Activated CD4-positive, alpha-beta T cell treated with anti-CD3 and anti-CD28 coated beads for 36 hours (primary cell): ENCODE measurements at regions not wholly inside any gene's neighbourhood (a gene's known extent, or its start where the extent isn't known, plus 50 kb on each side); places are given as distances from the start of the nearest gene placed in this dataset.
"Not testable (repeated sequence)": the region's sequence is repeated elsewhere in the genome, so short reads cannot be mapped to it uniquely, and the experiment has no call there.

ENCODE experiments used
- ATAC-seq: fragments of 200-7000 bp; cut with Tn5 transposase; one replicate; pipeline ENCODE4 v1.10.0; 2021; ENCODE audit warnings: mild to moderate bottlenecking, moderate library complexity
- CTCF ChIA-PET: fragments of 350-600 bp; sonication (Branson Sonifier 250); formaldehyde crosslinking; loops from one replicate; lab custom pipeline; 2021; ENCODE audit warnings: antibody characterized with exemption; lab: Charles Lee
- POLR2A ChIA-PET: fragments of 350-600 bp; sonication (Branson Sonifier 250); formaldehyde crosslinking; loops from one replicate; lab custom pipeline; 2021; ENCODE audit warnings: antibody characterized with exemption, inconsistent platforms; lab: Charles Lee
- DNase-seq: peaks from one replicate; pipeline ENCODE4 v3.0.0-alpha.2; 2020
- H3K27ac Mint-ChIP-seq: one replicate; pipeline ENCODE4 v1.8.0; 2021; ENCODE audit warnings: mixed read lengths
- H3K27me3 Mint-ChIP-seq: one replicate; pipeline ENCODE4 v1.8.0; 2021; ENCODE audit warnings: mixed read lengths
- H3K36me3 Mint-ChIP-seq: one replicate; pipeline ENCODE4 v1.8.0; 2021; ENCODE audit warnings: low read depth, mixed read lengths
- H3K4me1 Mint-ChIP-seq: one replicate; pipeline ENCODE4 v1.8.0; 2021; ENCODE audit warnings: mixed read lengths
- H3K4me3 Mint-ChIP-seq: one replicate; pipeline ENCODE4 v1.8.0; 2021; ENCODE audit warnings: mild to moderate bottlenecking, moderate library complexity, mixed read lengths
- H3K9me3 Mint-ChIP-seq: one replicate; pipeline ENCODE4 v1.8.0; 2021; ENCODE audit warnings: low read depth, mixed read lengths
- intact Hi-C, 2 experiments: fragments of 100-400 bp; cut with DNase I in 1 of 2; cut with micrococcal nuclease in 1 of 2; formaldehyde crosslinking; loops; one replicate each; pipeline versions ENCODE4 v1.14.2 to v1.15.1; 2022 to 2024; cut with DNase I, micrococcal nuclease

GRCh38 chr4:25981749-25982148 lies 67.7 kb downstream of the SMIM20 start:
- ChIA-PET CTCF (interaction anchor here (1.0 kb wide), 1 partner anchor 28 kb away, joined by 5 read pairs; no protein-coding TSS in a partner anchor), POLR2A (no interaction called here)
- Mint-ChIP-seq H3K9me3 (no peaks in the 10 kb centered on the region), H3K4me3 (no peak overlapping the region), H3K27me3 (no peaks in the 10 kb centered on the region), H3K36me3 (no peaks in the 10 kb centered on the region), H3K4me1 (no peaks in the 10 kb centered on the region), H3K27ac (no peak overlapping the region)
- ATAC-seq (no peak), DNase-seq (no peak)
- intact Hi-C loops, result no loop called here

GRCh38 chr4:25982962-25983361 lies 68.9 kb downstream of the SMIM20 start:
- POLR2A ChIA-PET, result no interaction called here
- CTCF ChIA-PET, result no interaction called here
- Mint-ChIP-seq H3K27me3 (no peaks in the 10 kb centered on the region), H3K4me3 (no peak overlapping the region), H3K27ac (no peak overlapping the region), H3K9me3 (no peaks in the 10 kb centered on the region), H3K36me3 (no peaks in the 10 kb centered on the region), H3K4me1 (peaks cover under 1% of the 10 kb centered on the region)
- intact Hi-C loops, result no loop called here
- DNase-seq (no peak), ATAC-seq (no peak)

GRCh38 chr4:25984266-25984665 lies 70.2 kb downstream of the SMIM20 start:
- ATAC-seq (no peak), DNase-seq (no peak)
- H3K36me3 Mint-ChIP-seq, result no peaks in the 10 kb centered on the region
- ChIA-PET POLR2A (no interaction called here), CTCF (no interaction called here)
- H3K4me1 Mint-ChIP-seq, result peaks cover 4% of the 10 kb centered on the region
- no peak overlapping the region for H3K4me3 Mint-ChIP-seq
- no peaks in the 10 kb centered on the region for H3K9me3 Mint-ChIP-seq
- H3K27me3 Mint-ChIP-seq, result no peaks in the 10 kb centered on the region
- H3K27ac Mint-ChIP-seq, result no peak overlapping the region
- intact Hi-C loops, result no loop called here

- ChIA-PET POLR2A (no interaction called here), CTCF (no interaction called here)
- Mint-ChIP-seq H3K4me1 (peaks cover 4% of the 10 kb centered on the region), H3K9me3 (no peaks in the 10 kb centered on the region), H3K27ac (no peak overlapping the region), H3K27me3 (no peaks in the 10 kb centered on the region), H3K4me3 (no peak overlapping the region), H3K36me3 (no peaks in the 10 kb centered on the region)
- intact Hi-C loops, result no loop called here
- DNase-seq, result no peak
- no peak for ATAC-seq
Observed at GRCh38 chr4:25984796-25985195, 70.8 kb downstream of the SMIM20 start.

GRCh38 chr4:25986807-25987206 lies 72.8 kb downstream of the SMIM20 start:
- intact Hi-C loops, result no loop called here
- ATAC-seq (no peak), DNase-seq (no peak)
- Mint-ChIP-seq H3K36me3 (no peaks in the 10 kb centered on the region), H3K9me3 (no peaks in the 10 kb centered on the region), H3K27ac (no peak overlapping the region), H3K4me1 (peaks cover 4% of the 10 kb centered on the region), H3K27me3 (no peaks in the 10 kb centered on the region), H3K4me3 (no peak overlapping the region)
- POLR2A ChIA-PET, result interaction anchor here (0.6 kb wide), 1 partner anchor 336 kb away, joined by 9 read pairs; no protein-coding TSS in a partner anchor
- CTCF ChIA-PET, result interaction anchor here (0.7 to 4.7 kb wide), 11 partner anchors 13 to 475 kb away, joined by 3 to 32 read pairs (median 6); no protein-coding TSS in a partner anchor

GRCh38 chr4:25991340-25991739 lies 77.3 kb downstream of the SMIM20 start:
- Mint-ChIP-seq H3K27me3 (no peaks in the 10 kb centered on the region), H3K4me1 (peaks cover 14% of the 10 kb centered on the region), H3K9me3 (no peaks in the 10 kb centered on the region), H3K4me3 (no peak overlapping the region), H3K27ac (no peak overlapping the region), H3K36me3 (no peaks in the 10 kb centered on the region)
- no peak for DNase-seq
- POLR2A ChIA-PET, result no interaction called here
- no peak for ATAC-seq
- intact Hi-C loops, result no loop called here
- CTCF ChIA-PET, result interaction anchor here (0.6 to 1.5 kb wide), 3 partner anchors 11 to 164 kb away, joined by 3 read pairs; no protein-coding TSS in a partner anchor

- CTCF ChIA-PET, result interaction anchor here (1.0 to 1.5 kb wide), 2 partner anchors 9 to 19 kb away, joined by 3 to 7 read pairs; no protein-coding TSS in a partner anchor
- peak; percentile 79 for ATAC-seq
- intact Hi-C loops, result no loop called here
- Mint-ChIP-seq H3K36me3 (no peaks in the 10 kb centered on the region), H3K27me3 (peaks cover 2% of the 10 kb centered on the region), H3K27ac (no peak overlapping the region), H3K9me3 (no peaks in the 10 kb centered on the region), H3K4me3 (no peak overlapping the region), H3K4me1 (peaks cover 10% of the 10 kb centered on the region)
- peak; percentile 59 for DNase-seq
- POLR2A ChIA-PET, result interaction anchor here (0.6 kb wide), 1 partner anchor 95 kb away, joined by 3 read pairs; no protein-coding TSS in a partner anchor
Observed at GRCh38 chr4:25993395-25994185, 79.6 kb downstream of the SMIM20 start.

GRCh38 chr4:25994577-25994976 lies 80.6 kb downstream of the SMIM20 start:
- H3K27ac Mint-ChIP-seq, H3K36me3 Mint-ChIP-seq, POLR2A ChIA-PET, H3K27me3 Mint-ChIP-seq, H3K4me3 Mint-ChIP-seq, ATAC-seq, H3K9me3 Mint-ChIP-seq, H3K4me1 Mint-ChIP-seq, intact Hi-C loops: not testable (repeated sequence)
- peak; percentile 20 for DNase-seq
- CTCF ChIA-PET, result interaction anchor here (1.5 kb wide), 1 partner anchor 8 kb away, joined by 7 read pairs; no protein-coding TSS in a partner anchor

GRCh38 chr4:26000274-26000950 lies 86.4 kb downstream of the SMIM20 start:
- no peak for DNase-seq

GRCh38 chr4:26001413-26001812 lies 87.4 kb downstream of the SMIM20 start:
- peaks cover 13% of the 10 kb centered on the region for H3K27me3 Mint-ChIP-seq
- H3K4me1 Mint-ChIP-seq, result no peaks in the 10 kb centered on the region
- no peak for DNase-seq
- H3K36me3 Mint-ChIP-seq, result no peaks in the 10 kb centered on the region
- POLR2A ChIA-PET, result no interaction called here
- ATAC-seq, result no peak
- CTCF ChIA-PET, result interaction anchor here (2.3 kb wide), 1 partner anchor 12 kb away, joined by 10 read pairs; no protein-coding TSS in a partner anchor
- H3K9me3 Mint-ChIP-seq, result no peaks in the 10 kb centered on the region
- intact Hi-C loops, result no loop called here
- no peak overlapping the region for H3K4me3 Mint-ChIP-seq
- no peak overlapping the region for H3K27ac Mint-ChIP-seq

More at GRCh38 chr4:26000274-26000950, 86.4 kb downstream of the SMIM20 start:
- POLR2A ChIA-PET, result no interaction called here
- H3K27ac Mint-ChIP-seq, result no peak overlapping the region
- H3K4me3 Mint-ChIP-seq, result no peak overlapping the region
- no peaks in the 10 kb centered on the region for H3K4me1 Mint-ChIP-seq
- CTCF ChIA-PET, result interaction anchor here (0.5 to 2.3 kb wide), 2 partner anchors 11 to 121 kb away, joined by 3 to 10 read pairs; no protein-coding TSS in a partner anchor
- H3K36me3 Mint-ChIP-seq, result no peaks in the 10 kb centered on the region
- intact Hi-C loops, result no loop called here
- H3K9me3 Mint-ChIP-seq, result no peaks in the 10 kb centered on the region
- ATAC-seq, result no peak
- H3K27me3 Mint-ChIP-seq, result peaks cover 10% of the 10 kb centered on the region

GRCh38 chr4:26001816-26002215 lies 87.8 kb downstream of the SMIM20 start:
- H3K4me1 Mint-ChIP-seq, result no peaks in the 10 kb centered on the region
- no peak overlapping the region for H3K27ac Mint-ChIP-seq
- ChIA-PET POLR2A (no interaction called here), CTCF (no interaction called here)
- H3K9me3 Mint-ChIP-seq, result no peaks in the 10 kb centered on the region
- intact Hi-C loops, result no loop called here
- H3K4me3 Mint-ChIP-seq, result no peak overlapping the region
- no peaks in the 10 kb centered on the region for H3K36me3 Mint-ChIP-seq
- peaks cover 13% of the 10 kb centered on the region for H3K27me3 Mint-ChIP-seq
- DNase-seq (no peak), ATAC-seq (no peak)
